22Rv1 (cell line): ENCODE measurements at regions not wholly inside any gene's neighbourhood (a gene's known extent, or its start where the extent isn't known, plus 50 kb on each side); places are given as distances from the start of the nearest gene placed in this dataset.

ENCODE experiments used
- ZFX ChIP-seq: fragments of 450-650 bp; IDR thresholded peaks from 2 replicates; pipeline ENCODE4 v1.6.1; 2017; ENCODE audit warnings: antibody characterized with exemption, borderline replicate concordance
- TF ChIP-seq, protein P1 (sequence below): fragments of 450-650 bp; IDR thresholded peaks from 2 replicates; pipeline ENCODE4 v1.5.1; 2017; ENCODE audit warnings: mild to moderate bottlenecking

DNA sequence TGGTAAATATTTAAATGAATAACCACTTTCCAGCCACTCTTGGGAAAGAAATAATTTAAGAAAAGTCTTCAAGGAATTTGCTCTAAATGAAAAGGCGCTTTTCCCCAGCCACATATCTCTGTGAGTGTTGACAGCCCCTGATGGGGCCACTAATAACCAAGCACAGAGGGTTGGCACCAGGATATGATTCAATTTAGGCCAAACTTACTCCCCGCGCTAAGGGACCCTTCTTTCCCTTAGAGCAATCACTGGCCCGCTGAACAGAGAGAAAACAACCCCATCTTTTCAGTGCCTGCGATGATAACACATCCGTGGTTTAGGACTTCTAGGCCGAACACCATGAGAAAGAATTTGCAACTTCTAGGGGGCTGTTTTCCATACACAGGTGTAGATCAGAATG lies 310.8 kb downstream of the EIPR1 start:
- TF ChIP-seq, protein P1, sequence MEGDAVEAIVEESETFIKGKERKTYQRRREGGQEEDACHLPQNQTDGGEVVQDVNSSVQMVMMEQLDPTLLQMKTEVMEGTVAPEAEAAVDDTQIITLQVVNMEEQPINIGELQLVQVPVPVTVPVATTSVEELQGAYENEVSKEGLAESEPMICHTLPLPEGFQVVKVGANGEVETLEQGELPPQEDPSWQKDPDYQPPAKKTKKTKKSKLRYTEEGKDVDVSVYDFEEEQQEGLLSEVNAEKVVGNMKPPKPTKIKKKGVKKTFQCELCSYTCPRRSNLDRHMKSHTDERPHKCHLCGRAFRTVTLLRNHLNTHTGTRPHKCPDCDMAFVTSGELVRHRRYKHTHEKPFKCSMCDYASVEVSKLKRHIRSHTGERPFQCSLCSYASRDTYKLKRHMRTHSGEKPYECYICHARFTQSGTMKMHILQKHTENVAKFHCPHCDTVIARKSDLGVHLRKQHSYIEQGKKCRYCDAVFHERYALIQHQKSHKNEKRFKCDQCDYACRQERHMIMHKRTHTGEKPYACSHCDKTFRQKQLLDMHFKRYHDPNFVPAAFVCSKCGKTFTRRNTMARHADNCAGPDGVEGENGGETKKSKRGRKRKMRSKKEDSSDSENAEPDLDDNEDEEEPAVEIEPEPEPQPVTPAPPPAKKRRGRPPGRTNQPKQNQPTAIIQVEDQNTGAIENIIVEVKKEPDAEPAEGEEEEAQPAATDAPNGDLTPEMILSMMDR: no peak
- TF ChIP-seq ZFX: no peak
